Fibroblast of the conjunctiva (primary cell): ENCODE measurements at regions not wholly inside any gene's neighbourhood (a gene's known extent, or its start where the extent isn't known, plus 50 kb on each side); places are given as distances from the start of the nearest gene placed in this dataset.

Experiments used
- DNase-seq: peaks from one replicate; pipeline ENCODE4 v3.0.0-alpha.2; 2010; ENCODE audit warnings: low read depth

DNA sequence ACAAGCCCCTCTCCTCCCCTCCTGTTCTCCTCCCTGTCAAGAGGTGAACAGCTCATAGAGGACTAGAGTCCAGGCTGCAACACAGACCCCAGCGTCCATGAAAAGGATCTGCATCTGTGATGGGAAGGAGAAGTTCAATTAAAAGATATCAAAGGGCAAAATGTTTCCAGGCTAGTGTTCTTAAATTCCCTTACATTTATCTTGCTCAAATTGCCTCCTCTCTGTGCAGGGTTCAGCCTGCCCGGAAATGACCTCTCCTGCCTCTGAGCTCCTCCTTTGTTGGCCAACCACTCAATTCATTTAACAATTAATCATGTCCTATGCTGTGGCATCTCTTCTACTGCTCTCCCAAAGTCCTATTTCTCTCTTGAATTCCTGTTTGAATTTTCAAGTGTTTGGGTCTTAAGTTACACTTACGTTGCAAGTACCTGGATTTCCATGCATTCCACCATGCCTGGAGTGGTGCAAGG, 105.3 kb downstream of the TSN start:
- no peak for DNase-seq

DNA sequence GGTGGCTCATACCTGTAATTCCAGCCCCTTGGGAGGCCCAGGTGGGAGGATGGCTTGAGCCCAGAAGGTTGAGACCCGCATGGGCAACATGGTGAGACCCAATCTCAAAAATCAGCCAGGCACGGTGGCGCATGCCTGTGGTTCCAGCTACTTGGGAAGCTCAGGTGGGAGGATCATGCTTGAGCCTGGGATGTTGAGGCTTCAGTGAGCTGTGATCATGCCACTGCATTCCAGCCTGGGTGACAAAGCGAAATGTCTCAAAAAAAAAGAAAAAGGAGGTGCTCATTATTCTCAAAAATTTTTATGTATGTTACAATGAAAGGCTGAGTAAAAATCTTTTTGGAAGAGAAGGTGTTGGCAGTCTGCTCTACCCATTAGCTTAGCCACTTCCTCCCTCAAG, 106.8 kb downstream of the TSN start:
- no peak for DNase-seq

DNA sequence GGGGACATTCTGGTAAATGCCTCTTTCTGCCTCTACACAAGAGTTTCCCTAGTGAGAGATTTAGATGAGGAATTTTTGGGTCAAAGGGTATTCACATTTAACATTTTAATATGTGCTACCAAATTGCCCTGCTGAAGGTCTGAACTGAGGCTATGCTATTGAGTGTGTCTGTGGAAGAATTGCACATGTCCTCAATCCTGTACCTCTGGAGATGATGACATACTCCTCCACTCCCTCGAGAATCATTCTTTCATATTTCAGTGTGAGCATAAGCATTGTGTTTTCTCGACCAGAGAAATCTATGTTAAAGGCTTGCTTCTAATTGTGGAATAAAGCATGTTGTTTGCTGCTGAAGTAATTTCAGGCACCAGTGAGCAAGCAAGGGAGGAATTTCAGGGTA, 110.5 kb downstream of the TSN start:
- DNase-seq = no peak

DNA sequence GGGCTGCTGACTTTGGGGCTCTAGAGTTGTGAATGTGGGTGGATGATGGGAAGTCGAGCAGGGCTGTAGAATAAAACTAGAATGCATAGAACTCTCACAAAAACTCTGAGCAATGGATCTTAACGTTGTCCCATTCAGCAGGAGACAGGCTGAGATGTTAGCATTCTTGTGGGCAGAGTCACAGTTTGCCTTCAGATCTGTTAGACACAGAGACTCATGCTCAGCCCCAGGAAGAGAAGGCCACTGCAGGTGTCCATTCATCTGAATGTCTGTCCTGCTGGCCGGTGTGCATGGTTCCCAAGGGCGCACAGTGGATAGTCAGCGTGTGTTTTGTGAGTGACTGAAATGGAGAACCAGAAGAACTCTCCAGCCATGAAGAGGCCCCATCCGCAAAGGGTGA, 111.3 kb downstream of the TSN start:
- DNase-seq = no peak

DNA sequence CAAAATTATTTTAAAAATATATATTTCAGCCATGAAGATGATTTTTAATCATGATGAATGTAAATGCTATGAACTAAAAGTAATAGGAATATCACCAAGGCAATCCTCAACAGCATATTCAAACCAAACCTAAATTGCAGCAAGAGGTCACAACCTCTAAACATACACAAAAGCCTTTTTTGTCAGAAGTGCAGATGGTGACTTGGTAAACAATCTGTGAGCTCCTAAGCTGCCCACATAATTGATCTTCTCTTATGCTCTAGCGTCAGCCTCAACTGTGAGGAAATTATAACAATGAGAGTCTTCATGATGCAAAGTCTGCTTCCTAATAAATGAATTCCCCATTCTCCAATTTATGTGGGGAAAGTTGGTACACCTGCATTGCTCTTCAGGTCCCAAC, 113.2 kb downstream of the TSN start:
- DNase-seq = no peak

DNA sequence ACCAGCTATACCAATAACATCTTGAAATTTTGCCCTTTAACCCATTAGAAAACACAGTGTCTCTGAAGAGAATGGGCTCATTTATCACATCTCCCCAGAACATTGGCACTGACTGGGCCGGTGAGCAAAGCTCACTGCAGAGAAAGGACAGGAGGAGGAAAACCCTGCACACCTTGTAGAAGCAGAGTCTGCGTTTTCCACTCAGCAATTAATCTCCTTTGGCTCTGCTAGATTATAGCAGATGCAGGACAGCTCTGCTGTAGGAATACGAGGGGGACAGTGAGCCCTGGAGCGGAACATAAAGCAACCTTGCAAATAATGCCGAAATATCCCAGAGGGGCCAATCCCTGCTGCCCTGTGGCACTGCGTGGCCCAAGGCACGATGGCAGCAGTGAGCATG, 113.9 kb downstream of the TSN start:
- DNase-seq = no peak

DNA sequence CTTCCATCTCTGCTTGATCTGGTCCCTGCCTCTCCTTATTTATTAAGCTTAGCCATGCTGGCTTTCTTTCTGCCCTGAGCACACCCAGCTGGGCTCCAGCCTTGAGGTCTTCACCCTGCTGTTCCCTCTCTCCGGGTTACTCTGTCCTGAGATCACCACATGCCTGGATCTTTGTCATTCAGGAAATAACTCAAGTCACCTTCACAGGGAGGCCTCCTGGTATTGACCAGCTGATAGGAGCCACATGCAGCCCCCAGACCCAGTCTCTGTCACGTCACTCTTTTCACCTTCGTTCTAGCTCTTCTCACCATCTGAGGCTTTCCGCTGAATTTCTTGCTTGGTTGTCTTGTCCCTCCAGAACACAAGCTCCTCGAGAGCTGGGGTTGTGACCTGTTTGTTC, 114.4 kb downstream of the TSN start:
- no peak for DNase-seq

DNA sequence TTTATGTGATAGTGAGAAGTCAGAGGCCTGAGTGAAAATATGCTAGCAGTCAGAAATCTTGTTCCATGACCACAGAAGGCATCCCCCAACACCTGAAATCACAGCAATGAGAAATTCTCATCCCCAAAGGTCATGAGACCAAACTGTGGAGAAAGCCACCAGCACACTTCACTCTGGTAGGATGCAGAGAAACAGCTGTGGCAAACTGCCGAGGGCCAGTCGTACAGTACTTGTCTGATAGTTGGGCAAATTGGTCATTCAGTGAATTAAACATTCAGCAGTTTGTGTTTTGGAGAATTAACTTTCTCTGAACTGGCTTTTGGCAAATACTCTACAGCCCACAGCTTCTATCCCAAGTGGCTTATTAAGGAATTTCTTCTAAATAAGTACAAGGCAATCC, 117.2 kb downstream of the TSN start:
- no peak for DNase-seq

DNA sequence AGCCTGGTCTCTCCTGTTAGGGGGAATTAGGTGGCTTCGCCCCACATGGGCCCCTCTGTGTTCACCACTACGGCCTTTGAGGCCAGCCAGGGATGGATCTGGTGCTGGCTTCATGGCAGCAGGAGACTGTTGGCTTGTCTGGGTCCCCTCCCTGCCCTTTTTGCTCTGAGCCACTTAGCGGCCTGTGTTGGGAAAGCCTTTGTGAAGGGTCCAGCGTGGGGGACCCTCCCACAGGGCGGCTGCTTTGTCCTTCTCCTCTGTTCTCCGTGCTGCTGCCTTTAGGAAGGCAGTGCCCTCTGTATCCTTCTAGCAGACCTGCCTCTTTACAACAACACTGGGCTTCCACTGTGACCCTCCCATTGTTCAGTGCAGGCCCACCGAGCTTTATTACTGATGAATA, 118.4 kb downstream of the TSN start:
- DNase-seq = no peak

DNA sequence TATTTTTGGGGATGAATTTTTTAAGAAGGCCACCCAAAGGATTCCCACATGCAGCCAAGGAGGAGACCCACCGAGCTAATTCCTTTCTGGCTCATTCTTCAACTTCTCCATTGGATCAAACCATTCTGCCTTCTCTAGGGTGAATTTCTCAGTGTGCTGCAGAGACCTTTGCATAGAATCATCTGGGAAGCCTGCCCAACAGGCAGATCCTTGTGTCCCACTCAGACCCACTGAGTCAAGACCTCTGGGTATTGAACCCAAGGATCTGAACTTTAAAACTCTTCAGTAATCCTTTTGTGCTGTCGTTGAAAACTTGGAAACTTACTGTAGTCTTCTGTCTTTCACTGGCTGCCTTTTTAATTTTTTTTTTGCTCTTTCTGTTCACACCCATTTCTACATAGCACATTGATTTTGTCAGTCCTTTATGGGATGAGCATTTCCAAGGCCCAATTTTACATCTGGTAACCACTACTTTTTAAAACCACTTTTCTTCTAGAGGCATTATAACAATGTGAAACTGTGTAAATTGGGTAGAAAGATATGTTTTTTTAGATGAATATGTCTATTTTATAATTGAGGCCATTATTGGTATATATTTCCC, 120.2 kb downstream of the TSN start:
- DNase-seq = no peak

DNA sequence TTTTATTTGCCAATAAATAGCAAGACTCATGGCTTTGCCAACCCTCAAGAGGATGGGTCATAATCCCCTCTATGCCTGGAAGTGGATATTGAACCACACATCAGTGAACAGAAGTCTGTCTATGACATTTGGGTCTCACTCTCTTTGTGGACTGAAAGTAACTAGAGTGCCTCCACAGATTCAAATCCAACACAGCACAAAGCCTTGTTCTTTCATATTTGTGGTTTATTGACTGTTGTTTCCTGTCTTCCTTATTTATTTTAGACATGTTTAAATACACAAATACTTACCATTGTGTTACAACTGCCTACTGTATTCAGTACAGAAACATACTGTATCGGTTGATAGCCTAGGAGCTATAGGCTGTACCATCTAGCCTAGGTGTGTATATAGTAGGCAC, 121.9 kb downstream of the TSN start:
- DNase-seq = no peak

DNA sequence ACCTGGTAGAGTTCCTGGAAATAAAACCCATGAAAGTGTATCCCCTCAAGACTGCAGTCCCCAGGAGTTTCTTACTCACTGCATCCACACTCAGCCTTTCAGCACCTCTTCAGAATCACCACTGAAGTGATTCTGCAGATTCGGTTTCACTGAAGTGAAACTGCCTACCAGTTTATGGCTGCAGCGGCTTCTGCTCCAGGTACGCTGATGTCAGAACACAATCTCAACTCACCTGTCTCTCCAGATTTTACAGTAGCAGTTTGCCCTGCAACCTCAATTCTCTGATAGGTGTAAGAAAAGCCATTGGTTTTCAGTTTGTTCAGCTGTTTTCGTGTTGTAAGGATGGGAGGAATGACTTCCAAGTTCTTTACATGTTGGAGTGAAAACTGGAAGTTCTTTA, 124.8 kb downstream of the TSN start:
- no peak for DNase-seq

DNA sequence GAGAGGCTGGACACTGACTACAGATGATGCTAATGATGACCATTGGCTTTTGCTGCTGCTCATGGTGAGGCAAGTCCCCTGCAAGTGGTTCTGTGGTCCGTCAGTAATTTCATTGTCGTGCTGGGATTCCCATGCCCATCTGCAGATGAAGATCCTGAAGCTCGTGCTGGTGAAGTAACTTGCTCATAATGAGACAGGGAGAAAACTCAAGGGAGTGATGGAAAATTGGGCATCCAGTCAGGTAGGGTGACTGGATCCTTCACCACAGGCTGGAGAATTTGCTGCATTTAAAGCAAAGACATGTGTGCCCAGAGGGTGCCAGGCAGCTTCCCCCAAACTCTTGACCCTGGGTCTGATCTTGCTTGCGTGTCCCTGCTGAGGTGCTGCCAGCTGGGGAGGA, 125.6 kb downstream of the TSN start:
- no peak for DNase-seq

DNA sequence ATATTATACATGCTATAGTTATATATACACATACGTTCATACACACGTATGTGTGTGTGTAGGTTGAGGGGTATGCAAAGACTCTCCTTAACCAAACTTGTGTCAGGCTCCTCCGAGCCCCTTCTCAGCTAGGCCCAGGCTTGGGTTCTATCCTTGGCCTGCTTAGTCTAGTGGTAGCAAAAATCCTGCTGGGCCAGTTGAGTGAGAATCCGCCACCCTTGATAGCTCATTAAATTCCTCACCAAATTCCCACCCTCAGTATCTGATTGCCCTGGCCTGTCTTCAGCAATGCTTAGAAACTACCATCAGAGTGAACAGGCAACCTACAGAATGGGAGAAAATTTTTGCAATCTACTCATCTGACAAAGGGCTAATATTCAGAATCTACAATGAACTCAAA, 126.5 kb downstream of the TSN start:
- DNase-seq = no peak

DNA sequence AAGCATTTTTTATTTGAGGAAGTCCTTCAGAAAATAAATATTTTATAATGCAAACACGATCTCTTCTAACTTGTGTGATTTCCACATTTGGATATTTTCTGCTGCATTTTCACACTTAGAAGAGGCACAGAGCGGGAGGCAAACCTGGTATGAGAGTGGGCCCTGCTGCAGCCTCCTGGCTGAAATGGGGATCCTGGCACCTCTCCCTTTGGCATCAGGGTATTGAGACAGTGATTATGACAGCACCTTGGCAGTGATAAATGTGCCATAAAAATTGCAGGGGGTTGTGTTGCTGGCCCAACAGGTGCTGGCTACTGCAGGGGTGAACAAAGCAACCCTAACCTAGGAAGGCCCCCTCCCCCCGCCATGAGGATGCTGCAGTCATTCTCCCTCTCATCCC, 128.6 kb downstream of the TSN start:
- DNase-seq = no peak

DNA sequence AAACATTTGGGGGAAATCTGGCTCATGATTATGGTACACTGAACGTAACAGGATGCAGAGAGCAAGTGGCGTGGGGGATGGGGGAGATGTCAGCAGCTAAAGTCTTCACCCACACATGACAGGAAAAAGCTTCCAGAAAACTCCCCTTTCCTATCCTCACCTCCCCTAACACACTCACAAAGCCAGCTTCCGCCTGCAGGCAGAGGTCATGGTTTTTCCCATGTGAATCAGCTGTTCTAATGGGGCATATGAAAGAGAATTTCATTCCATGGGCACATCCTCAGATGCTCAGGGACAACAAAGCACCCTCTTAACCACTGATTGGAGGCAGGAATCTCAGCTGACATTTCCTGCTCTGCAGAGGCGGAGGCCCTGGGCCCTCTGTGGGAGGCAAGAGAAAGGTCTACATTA, 129.1 kb downstream of the TSN start:
- no peak for DNase-seq

DNA sequence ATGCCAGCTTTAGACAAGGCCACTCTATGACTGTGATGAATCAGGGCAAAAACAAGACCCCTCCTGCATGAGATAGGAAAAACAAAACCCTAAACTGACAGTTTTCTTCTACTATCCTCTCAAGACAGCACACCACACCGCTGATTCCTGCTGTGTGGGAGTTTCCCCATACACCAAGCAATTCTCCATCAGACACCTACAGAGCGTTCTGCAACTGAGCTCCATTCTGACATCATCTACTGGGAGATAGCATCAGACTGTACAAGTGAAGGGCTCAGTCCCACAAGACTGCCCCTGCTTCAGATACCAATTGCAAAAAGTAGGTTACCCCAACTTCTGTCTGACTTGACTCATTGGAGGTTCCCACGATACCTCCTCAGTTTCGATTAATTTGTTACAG, 130.6 kb downstream of the TSN start:
- DNase-seq = no peak

DNA sequence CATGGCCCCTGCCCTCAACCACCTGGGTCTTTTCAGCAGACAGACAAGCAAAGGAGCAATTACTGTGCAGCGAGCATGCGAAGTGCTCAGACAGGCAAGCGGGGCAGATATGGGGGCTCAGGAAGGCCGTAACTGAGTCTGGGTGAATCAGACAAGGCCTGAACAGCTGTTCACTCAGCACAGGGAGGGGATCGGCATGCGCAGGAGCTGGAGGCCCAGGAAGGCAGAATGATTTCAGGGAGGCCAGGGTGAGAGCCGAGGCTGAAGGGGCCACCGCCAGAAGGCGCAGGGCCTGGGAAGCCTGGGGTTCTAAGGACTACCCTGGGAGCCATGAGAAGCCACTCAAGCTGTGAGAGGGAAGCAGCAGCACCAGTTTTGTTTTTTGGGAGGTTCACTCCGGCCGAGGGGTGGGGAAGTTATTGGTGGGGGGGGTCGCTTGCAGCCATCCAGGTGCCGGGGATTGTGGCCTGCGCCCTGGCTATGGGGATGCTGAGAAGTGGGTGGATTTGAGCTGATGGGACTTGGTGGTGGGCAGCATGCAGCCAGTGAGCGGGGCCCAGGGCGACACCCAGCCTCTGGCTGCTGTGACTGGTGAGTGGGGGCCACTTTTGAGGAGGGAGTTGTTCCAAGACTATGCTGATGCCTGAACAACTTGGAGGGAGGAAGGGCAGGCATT, 132.2 kb downstream of the TSN start:
- no peak for DNase-seq

DNA sequence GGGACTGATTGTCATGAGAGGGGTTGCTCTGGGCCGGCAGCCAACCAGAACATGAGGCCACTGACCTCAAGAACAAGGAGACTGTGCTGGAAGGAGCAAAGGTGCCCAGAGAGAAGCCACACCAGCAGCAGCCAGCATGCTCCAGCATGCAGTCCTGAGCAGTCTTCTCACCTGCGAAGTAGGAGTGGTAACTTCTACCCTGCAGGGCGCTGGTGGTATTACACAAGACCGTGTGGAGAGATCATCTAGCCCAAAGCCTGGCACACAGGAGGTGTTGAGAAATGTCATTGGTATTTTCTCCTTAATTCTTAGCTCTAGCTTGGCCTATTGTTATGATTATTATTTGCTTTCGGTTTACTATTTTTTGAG, 132.7 kb downstream of the TSN start:
- DNase-seq = no peak

DNA sequence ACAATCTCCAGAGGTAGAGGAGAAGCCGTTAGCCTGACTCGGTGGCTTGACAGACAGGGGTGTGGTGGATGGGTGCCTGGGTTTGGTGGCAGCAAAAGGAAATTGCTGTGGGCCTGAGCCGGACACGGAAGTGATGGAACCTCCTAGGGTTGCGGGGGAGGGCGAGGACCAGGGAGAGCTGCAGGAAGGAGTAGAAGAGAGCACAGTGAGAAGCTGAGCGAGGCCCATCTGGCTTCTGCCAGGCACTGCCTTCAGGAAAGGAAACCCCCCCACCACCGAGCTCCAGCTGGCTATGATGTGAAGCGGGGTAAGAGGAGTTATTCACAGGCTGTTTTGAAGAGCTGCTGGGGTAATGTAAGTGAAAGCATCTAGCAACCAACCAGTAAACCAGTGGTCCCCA, 134.6 kb downstream of the TSN start:
- DNase-seq = no peak

DNA sequence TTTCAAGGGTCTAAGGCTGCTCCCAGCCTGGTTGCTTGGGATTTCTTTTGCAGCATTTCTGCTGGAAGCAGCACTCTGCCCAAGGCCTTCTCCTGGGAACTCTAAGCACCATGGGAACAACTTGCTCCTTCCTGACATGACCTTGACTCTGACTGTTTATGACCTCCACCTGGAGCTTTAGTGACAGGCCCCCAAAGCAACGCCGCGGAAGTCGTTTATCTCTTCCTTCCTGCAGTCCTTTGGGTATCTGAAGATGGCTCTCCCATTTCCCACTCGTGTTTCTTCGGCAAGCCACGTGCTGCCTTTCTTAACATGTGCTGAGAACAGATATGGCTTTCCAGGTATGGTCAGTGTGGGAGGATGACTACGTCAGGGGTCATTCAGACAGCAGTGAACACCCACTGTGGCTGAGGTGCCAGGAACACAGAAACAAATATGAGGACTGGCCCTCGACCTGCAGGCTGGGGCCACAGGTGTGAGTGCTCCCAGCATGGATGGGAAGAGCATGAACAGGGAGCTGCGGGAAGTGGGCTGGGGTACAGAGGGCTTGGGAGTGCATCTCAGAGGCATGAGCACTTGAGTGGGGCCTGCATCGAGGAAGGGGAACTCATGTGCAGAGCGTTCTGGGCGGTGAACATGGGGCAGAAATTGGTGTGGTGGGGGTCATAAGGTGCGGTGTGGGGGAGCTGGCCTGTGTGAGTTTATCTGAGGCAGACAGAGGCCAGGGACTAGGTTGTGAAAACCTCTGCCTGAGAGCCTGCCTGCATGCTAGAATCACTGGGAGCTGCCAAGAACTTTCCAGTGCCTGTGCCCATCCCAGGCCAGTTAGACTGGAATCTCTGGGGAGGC, 140.5 kb downstream of the TSN start:
- no peak for DNase-seq

DNA sequence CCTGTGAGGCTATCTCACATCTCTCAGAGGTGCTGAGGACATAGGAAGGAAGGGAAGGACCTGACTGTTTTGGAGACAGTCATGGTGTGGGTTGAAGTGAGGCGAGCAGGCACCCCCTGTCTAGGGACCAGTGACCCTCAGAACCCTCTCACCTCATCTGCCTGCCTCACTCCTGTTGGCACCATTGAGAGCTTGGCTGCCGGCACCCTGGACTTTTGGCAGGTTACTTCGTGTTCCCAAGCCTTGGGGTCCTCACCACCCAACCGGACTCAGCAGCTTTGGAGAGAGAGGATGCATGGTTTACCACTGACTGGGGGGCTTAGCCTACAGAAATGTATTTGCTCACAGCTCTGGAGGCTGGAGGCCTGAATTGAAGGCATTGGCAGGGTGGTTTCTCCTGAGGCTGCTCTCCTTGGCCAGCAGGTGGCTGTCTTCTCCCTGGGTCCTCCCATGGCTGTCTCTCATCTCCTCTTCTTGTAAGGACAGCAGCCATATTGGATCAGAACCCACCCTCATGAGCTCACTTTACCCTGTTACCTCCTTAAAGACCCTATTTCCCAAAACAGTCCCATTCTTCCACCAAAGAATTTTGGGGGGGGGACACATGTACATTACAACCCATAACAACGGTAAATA, 142.0 kb downstream of the TSN start:
- DNase-seq = peak; percentile 22

DNA sequence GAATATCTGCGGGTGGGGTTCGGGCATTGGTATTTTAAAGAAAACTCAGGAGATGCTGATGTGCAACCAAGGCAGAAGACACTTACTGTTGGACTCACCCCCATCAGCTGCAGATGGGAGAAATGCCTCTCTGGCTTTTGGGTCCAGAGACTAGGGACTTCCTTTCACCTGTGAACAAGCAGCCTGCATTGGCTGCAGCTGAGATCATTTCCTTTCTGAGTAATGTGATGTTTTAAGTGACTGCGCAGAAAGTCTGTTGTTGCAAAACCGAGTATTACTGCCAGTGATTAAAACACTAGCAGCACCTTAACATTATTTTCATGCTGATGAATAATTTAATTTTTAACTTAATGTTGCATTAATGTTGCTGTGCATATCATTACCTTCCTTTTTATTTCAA, 143.0 kb downstream of the TSN start:
- no peak for DNase-seq
